ENCODE measurements at regions not wholly inside any gene's neighbourhood (a gene's known extent, or its start where the extent isn't known, plus 50 kb on each side); places are given as distances from the start of the nearest gene placed in this dataset.

DNA sequence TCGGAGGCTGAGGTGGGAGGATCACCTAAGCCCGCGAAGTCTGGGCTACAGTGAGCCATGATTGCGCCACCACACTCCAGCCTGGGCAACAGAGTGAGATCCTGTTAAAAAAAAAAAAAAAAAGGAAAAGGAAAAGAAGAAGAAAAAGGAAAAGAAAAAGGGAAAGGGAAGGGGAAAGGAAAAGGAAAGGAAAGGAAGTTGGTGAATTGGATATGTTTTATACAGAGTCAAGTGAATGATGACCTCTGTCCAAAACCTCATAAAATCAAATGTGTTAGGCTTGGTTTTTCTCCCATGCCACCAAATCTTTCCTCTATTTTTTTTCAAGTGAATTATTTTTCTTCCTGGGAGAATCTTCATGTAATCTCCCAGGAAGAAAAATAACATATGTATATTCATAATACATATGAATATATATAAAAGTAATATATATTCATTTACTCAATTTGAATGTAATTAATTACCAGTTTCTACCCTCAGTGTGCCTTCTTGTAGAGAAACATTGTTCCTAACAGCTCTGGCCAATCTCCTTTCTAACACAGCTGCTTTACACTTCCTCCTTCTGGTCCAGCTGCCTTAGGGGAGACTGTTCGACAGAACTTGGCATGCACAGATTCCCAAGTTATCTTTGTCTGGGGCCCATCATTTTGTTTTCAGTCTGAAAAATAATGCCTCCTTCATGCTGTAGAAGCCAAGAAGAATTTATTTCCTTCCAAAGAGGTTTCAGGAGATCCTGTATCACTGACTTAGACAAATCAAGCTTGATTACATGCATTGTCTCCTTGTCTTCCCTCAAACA, 111.9 kb downstream of the CCDC34 start:
- TF ChIP-seq, protein P1, sequence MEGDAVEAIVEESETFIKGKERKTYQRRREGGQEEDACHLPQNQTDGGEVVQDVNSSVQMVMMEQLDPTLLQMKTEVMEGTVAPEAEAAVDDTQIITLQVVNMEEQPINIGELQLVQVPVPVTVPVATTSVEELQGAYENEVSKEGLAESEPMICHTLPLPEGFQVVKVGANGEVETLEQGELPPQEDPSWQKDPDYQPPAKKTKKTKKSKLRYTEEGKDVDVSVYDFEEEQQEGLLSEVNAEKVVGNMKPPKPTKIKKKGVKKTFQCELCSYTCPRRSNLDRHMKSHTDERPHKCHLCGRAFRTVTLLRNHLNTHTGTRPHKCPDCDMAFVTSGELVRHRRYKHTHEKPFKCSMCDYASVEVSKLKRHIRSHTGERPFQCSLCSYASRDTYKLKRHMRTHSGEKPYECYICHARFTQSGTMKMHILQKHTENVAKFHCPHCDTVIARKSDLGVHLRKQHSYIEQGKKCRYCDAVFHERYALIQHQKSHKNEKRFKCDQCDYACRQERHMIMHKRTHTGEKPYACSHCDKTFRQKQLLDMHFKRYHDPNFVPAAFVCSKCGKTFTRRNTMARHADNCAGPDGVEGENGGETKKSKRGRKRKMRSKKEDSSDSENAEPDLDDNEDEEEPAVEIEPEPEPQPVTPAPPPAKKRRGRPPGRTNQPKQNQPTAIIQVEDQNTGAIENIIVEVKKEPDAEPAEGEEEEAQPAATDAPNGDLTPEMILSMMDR (IDR thresholded peaks at IDR 0.05 in 2 of 3, conservative IDR thresholded peaks at IDR 0.05 in 1 of 3; ENCODE audit: insufficient read depth in 2 of 3, low read depth in 1 of 3, low read length in 3 of 3): no peak
- TF ChIP-seq HIVEP1 (CRISPR knock-in tag; IDR thresholded peaks at IDR 0.05) (no peak), HDAC6 (IDR thresholded peaks at IDR 0.05; ENCODE audit: low read depth, low read length) (no peak), HNRNPUL1 (IDR thresholded peaks at IDR 0.05; ENCODE audit: low read length) (no peak), POLR2A (conservative IDR thresholded peaks at IDR 0.05) (no peak), NFIX (CRISPR knock-in tag; IDR thresholded peaks at IDR 0.05; ENCODE audit: low read depth) (no peak), HNRNPL (IDR thresholded peaks at IDR 0.05; ENCODE audit: low read depth, low read length) (no peak), BRD4 (IDR thresholded peaks at IDR 0.05) (no peak), ZBTB1 (CRISPR knock-in tag; IDR thresholded peaks at IDR 0.05; ENCODE audit: borderline replicate concordance, low read depth) (no peak), KDM1A (IDR thresholded peaks at IDR 0.05) (no peak)
- TF ChIP-seq, protein P2, sequence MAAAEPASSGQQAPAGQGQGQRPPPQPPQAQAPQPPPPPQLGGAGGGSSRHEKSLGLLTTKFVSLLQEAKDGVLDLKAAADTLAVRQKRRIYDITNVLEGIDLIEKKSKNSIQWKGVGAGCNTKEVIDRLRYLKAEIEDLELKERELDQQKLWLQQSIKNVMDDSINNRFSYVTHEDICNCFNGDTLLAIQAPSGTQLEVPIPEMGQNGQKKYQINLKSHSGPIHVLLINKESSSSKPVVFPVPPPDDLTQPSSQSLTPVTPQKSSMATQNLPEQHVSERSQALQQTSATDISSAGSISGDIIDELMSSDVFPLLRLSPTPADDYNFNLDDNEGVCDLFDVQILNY (CRISPR knock-in tag; IDR thresholded peaks at IDR 0.05): no peak
- TF ChIP-seq, protein P3, sequence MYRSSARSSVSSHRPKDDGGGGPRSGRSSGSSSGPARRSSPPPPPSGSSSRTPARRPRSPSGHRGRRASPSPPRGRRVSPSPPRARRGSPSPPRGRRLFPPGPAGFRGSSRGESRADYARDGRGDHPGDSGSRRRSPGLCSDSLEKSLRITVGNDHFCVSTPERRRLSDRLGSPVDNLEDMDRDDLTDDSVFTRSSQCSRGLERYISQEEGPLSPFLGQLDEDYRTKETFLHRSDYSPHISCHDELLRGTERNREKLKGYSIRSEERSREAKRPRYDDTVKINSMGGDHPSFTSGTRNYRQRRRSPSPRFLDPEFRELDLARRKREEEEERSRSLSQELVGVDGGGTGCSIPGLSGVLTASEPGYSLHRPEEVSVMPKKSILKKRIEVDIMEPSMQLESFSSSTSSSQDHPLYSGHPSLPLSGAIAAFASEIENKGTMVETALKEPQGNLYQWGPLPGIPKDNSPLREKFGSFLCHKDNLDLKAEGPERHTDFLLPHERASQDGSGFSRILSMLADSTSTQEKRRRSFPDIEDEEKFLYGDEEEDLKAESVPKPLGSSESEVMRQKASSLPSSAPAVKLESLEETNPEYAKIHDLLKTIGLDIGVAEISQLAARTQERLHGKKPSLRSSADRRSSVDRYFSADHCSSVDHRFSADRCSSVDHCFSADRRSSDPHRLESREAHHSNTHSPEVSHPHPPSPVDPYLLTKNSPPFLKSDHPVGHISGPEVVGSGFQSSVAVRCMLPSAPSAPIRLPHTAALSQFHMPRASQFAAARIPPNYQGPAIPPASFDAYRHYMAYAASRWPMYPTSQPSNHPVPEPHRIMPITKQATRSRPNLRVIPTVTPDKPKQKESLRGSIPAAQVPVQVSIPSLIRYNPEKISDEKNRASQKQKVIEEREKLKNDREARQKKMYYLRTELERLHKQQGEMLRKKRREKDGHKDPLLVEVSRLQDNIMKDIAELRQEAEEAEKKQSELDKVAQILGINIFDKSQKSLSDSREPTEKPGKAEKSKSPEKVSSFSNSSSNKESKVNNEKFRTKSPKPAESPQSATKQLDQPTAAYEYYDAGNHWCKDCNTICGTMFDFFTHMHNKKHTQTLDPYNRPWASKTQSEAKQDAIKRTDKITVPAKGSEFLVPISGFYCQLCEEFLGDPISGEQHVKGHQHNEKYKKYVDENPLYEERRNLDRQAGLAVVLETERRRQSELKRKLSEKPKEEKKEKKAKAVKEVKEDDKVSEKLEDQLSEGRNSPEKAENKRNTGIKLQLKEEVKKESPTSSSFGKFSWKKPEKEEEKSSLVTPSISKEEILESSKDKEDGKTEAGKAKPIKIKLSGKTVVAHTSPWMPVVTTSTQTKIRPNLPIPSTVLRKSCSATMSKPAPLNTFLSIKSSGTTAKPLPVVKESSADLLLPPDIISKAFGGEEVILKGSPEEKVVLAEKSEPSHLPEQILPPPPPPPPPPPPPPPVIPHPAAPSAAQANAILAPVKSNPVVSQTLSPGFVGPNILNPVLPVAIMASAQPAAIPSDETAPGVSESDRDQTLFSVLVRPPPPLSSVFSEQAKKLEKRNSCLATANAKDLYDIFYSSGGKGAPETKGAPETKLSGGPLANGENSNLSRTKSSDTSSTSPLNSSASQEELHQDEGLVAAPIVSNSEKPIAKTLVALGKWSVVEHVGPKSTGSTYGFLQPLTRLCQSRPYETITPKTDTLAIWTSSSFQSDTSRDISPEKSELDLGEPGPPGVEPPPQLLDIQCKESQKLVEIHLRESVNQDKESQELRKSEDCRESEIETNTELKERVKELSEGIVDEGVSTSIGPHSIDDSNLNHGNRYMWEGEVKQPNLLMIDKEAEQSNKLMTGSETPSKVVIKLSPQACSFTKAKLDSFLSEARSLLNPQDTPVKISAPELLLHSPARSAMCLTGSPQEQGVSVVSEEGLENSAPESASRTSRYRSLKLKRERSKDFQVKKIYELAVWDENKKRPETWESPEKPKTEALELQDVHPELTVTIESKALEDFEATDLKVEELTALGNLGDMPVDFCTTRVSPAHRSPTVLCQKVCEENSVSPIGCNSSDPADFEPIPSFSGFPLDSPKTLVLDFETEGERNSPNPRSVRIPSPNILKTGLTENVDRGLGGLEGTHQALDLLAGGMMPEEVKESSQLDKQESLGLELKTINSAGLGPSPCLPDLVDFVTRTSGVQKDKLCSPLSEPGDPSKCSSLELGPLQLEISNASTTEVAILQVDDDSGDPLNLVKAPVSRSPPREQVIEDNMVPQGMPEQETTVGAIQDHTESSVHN (IDR thresholded peaks at IDR 0.05; ENCODE audit: borderline replicate concordance in 1 of 2, low read depth in 1 of 2): no peak

Measured in K562 (cell line).